ENCODE measurements at regions not wholly inside any gene's neighbourhood (a gene's known extent, or its start where the extent isn't known, plus 50 kb on each side); places are given as distances from the start of the nearest gene placed in this dataset.

- TF ChIP-seq POLR2AphosphoS5 (IDR thresholded peaks at IDR 0.05; ENCODE audit: borderline replicate concordance, low read depth, low read length) (no peak), EZH2 (IDR thresholded peaks at IDR 0.05) (no peak)
These were observed 195.6 kb downstream of the ELAVL2 start for GRCh38 chr9:23630488-23630887.
